K562 (cell line): ENCODE measurements at regions not wholly inside any gene's neighbourhood (a gene's known extent, or its start where the extent isn't known, plus 50 kb on each side); places are given as distances from the start of the nearest gene placed in this dataset.

Source experiments
- ARHGAP35 ChIP-seq: fragments of 450-650 bp; IDR thresholded peaks from 2 replicates; pipeline ENCODE4 v1.6.1; 2018; ENCODE audit not compliant: partially characterized antibody
- CREM ChIP-seq: IDR thresholded peaks from 2 replicates; pipeline ENCODE4 v1.6.1; 2014; ENCODE audit warnings: antibody characterized with exemption, low read depth
- CSDE1 ChIP-seq, 2 experiments: fragments of 450-650 bp; IDR thresholded peaks; 2 replicates each; pipeline ENCODE4 v1.6.1; 2016; ENCODE audit warnings: mild to moderate bottlenecking in 1 of 2
- EHMT2 ChIP-seq: fragments of 450-650 bp; IDR thresholded peaks from 2 replicates; pipeline ENCODE4 v1.6.1; 2018; ENCODE audit warnings: antibody characterized with exemption
- EZH2 ChIP-seq: IDR thresholded peaks from 2 replicates; pipeline ENCODE4 v1.6.1; 2012; ENCODE audit warnings: low read depth, mild to moderate bottlenecking, inconsistent platforms, low read length, borderline replicate concordance
- KLF16 ChIP-seq: IDR thresholded peaks from 2 replicates; pipeline ENCODE4 v1.6.1; 2016; ENCODE audit warnings: antibody characterized with exemption
- MCM2 ChIP-seq: fragments of 450-650 bp; IDR thresholded peaks from 2 replicates; pipeline ENCODE4 v1.6.1; 2017; ENCODE audit warnings: low read depth, mild to moderate bottlenecking
- MCM7 ChIP-seq, 2 experiments: fragments of 450-650 bp; IDR thresholded peaks; 2 replicates each; pipeline ENCODE4 v1.6.1; 2016 to 2018
- MTA1 ChIP-seq: fragments of 450-650 bp; IDR thresholded peaks from 2 replicates; pipeline ENCODE4 v1.6.1; 2017; ENCODE audit warnings: borderline replicate concordance
- NR4A1 ChIP-seq, 2 experiments: fragments of 250-450 bp in 1 of 2; fragments of 450-650 bp in 1 of 2; sonication (Bioruptor Pico) in 1 of 2; IDR thresholded peaks; 2 replicates each; pipeline versions ENCODE4 v1.4.0 to v1.6.1; 2016 to 2020; ENCODE audit warnings: mild to moderate bottlenecking in 2 of 2, missing compliant biosample characterization in 1 of 2, missing genetic modification characterization in 1 of 2, moderate library complexity in 1 of 2
- PHF8 ChIP-seq: fragments of 200-600 bp; sonication (generic); IDR thresholded peaks from 2 replicates; pipeline ENCODE4 v1.6.1; 2012; ENCODE audit warnings: mixed run types, mild to moderate bottlenecking, inconsistent platforms, low read length, moderate library complexity, borderline replicate concordance
- PPARD ChIP-seq: fragments of 250-450 bp; sonication (Bioruptor Pico); IDR thresholded peaks from 2 replicates; pipeline ENCODE4 v1.8.0; 2022; ENCODE audit warnings: inconsistent platforms, mild to moderate bottlenecking, moderate library complexity
- RBM17 ChIP-seq: fragments of 200-400 bp; formaldehyde crosslinking; IDR thresholded peaks from 2 replicates; pipeline ENCODE4 v1.6.1; 2017; ENCODE audit warnings: low read depth, mild to moderate bottlenecking, low read length, borderline replicate concordance
- RBM34 ChIP-seq: fragments of 200-400 bp; formaldehyde crosslinking; IDR thresholded peaks from 2 replicates; pipeline ENCODE4 v1.6.1; 2018; ENCODE audit warnings: low read length, borderline replicate concordance; ENCODE audit not compliant: insufficient read depth
- TAL1 ChIP-seq: fragments of 450-650 bp; IDR thresholded peaks from 2 replicates; pipeline ENCODE4 v1.6.1; 2016; ENCODE audit warnings: mild to moderate bottlenecking
- ZNF133 ChIP-seq: fragments of 250-450 bp; sonication (Bioruptor Pico); IDR thresholded peaks from 2 replicates; pipeline ENCODE4 v1.4.0; 2020; ENCODE audit warnings: mild to moderate bottlenecking
- ZNF583 ChIP-seq: fragments of 250-450 bp; sonication (Bioruptor Pico); IDR thresholded peaks from 2 replicates; pipeline ENCODE4 v1.4.0; 2020
- ZNF589 ChIP-seq: fragments of 200-800 bp; sonication (Bioruptor generic); IDR thresholded peaks from 2 replicates; pipeline ENCODE4 v1.6.1; 2016; ENCODE audit warnings: low read depth, missing genetic modification characterization, missing compliant biosample characterization
- ZNF717 ChIP-seq: fragments of 250-450 bp; sonication (Bioruptor Pico); IDR thresholded peaks from 2 replicates; pipeline ENCODE4 v1.5.0; 2021
- TF ChIP-seq, protein P1 (sequence below): fragments of 250-450 bp; sonication (Bioruptor Pico); IDR thresholded peaks from 2 replicates; pipeline ENCODE4 v1.5.0; 2021; ENCODE audit warnings: mild to moderate bottlenecking, moderate library complexity
- TF ChIP-seq, protein P2 (sequence below): sonication (generic); formaldehyde crosslinking; IDR thresholded peaks from 2 replicates; pipeline ENCODE4 v1.8.1; 2023; ENCODE audit warnings: mild to moderate bottlenecking, missing genetic modification reagents
- TF ChIP-seq, protein P3 (sequence below): fragments of 250-450 bp; sonication (Bioruptor Pico); IDR thresholded peaks from 2 replicates; pipeline ENCODE4 v1.4.0; 2020; ENCODE audit warnings: mild to moderate bottlenecking, moderate library complexity, borderline replicate concordance

DNA sequence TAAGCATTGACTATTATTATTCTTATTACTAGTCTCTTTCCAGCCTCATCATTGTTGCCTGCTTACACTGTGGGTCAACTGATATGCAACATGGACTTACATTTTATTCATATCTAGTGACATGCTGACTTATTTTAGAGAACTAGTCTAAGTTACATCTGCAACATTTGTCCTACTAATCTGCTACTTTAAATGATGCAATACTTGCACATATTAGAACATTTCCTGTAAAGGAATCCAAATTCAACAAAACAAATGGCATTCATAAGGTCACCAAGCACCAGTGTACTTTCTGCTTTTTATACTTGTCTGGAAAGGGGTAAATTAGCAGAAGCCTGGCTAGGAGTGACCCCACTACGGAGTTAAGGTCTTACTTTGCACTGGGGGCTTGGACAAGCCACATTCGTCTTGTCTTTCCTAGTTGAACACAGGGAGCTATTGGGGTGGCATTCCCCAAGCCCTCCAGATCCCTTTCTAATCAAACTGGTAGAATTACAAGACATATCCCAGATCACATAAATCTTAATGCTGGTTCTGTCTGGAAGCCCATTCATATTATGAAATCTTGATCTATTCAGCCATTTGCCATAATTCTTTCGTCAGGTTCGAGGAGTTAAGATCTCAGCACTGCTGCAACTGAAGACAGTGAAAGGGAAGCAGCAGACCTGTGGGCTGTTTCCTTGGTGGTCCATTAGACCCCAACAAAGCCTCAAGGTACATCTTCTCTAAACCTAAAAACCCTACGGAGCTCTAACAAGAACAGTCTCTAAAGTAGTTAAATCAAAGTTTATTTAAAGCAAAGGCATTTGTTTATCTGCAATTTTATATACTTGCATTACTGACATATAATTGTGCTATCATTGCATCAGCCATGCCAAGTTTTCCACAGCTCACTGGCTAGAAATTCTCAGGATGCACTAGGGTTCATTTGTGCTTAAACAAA is 49.9 kb upstream of the RTN4 start (continued):
- TF ChIP-seq, protein P1, sequence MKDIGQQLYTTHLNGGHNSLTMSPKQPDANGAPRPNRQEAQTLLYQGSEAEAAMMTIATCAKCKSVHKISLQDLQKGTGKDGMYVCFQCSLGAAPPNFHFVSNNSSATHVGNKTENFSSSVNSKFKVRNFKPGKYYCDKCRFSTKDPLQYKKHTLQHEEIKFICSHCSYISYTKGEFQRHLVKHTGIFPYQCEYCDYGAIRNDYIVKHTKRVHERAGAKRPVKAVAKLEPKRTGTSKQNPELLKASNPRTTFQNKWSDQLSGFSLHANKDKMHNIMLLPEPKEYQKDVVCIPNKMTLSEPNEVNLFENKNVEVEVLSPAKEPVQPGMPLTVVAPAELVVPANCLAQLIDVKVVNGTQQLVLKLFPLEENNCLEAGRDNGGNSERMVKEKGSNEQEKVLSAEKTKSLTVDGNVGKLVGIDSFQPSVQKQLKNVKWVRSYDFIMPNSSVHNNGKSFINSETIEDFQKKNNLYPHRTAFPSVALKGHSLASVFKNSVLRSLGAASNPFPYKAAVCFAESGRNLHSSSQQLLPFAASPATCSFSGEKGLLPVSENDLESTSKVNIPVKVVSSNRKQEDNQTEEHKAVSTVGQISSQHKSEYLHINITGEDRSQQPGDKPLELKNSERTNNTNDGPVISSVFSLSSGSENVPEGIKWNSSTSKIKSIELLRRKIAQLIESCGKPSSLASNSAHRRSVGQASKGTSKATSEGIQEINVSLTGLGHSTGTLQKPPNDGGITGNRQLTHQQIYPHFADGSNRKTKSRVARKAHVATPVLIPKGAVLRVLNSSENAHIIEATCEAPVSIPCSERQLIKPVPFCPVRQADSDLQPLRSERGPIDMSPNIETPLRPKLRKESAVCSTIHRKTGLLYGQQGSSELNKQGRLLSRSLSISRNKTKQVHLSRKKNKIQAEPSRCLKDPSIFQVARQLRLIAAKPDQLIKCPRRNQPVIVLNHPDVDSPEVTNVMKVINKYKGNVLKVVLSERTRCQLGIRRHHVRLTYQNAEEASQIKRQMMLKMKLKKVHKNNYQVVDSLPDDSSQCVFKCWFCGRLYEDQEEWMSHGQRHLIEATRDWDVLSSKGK, result no peak
- TF ChIP-seq TAL1 (no peak), RBM34 (no peak), RBM17 (no peak), MCM2 (no peak), ARHGAP35 (no peak), ZNF583 (CRISPR knock-in tag) (0 out of 2 replicates have a peak, but pooled peaks have one; percentile 17), ZNF589 (CRISPR knock-in tag) (peak; percentile 89), EHMT2 (no peak), MTA1 (no peak), PPARD (CRISPR knock-in tag) (no peak), KLF16 (no peak), NR4A1 (CRISPR knock-in tag; IDR thresholded peaks at IDR 0.05) (no peak), NR4A1 (tag; IDR thresholded peaks at IDR 0.05) (peak; percentile 58), ZNF717 (CRISPR knock-in tag) (0 out of 2 replicates have a peak, but pooled peaks have one; percentile 55), ZNF133 (CRISPR knock-in tag) (no peak), MCM7 (IDR thresholded peaks at IDR 0.05) (no peak), CSDE1 (IDR thresholded peaks at IDR 0.05) (no peak), PHF8 (no peak), EZH2 (no peak), CREM (no peak)
- TF ChIP-seq, protein P2, sequence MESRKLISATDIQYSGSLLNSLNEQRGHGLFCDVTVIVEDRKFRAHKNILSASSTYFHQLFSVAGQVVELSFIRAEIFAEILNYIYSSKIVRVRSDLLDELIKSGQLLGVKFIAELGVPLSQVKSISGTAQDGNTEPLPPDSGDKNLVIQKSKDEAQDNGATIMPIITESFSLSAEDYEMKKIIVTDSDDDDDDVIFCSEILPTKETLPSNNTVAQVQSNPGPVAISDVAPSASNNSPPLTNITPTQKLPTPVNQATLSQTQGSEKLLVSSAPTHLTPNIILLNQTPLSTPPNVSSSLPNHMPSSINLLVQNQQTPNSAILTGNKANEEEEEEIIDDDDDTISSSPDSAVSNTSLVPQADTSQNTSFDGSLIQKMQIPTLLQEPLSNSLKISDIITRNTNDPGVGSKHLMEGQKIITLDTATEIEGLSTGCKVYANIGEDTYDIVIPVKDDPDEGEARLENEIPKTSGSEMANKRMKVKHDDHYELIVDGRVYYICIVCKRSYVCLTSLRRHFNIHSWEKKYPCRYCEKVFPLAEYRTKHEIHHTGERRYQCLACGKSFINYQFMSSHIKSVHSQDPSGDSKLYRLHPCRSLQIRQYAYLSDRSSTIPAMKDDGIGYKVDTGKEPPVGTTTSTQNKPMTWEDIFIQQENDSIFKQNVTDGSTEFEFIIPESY (CRISPR knock-in tag), result no peak
- TF ChIP-seq, protein P3, sequence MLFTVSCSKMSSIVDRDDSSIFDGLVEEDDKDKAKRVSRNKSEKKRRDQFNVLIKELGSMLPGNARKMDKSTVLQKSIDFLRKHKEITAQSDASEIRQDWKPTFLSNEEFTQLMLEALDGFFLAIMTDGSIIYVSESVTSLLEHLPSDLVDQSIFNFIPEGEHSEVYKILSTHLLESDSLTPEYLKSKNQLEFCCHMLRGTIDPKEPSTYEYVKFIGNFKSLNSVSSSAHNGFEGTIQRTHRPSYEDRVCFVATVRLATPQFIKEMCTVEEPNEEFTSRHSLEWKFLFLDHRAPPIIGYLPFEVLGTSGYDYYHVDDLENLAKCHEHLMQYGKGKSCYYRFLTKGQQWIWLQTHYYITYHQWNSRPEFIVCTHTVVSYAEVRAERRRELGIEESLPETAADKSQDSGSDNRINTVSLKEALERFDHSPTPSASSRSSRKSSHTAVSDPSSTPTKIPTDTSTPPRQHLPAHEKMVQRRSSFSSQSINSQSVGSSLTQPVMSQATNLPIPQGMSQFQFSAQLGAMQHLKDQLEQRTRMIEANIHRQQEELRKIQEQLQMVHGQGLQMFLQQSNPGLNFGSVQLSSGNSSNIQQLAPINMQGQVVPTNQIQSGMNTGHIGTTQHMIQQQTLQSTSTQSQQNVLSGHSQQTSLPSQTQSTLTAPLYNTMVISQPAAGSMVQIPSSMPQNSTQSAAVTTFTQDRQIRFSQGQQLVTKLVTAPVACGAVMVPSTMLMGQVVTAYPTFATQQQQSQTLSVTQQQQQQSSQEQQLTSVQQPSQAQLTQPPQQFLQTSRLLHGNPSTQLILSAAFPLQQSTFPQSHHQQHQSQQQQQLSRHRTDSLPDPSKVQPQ (CRISPR knock-in tag), result no peak
